ENCODE measurements at regions not wholly inside any gene's neighbourhood (a gene's known extent, or its start where the extent isn't known, plus 50 kb on each side); places are given as distances from the start of the nearest gene placed in this dataset.
"Not testable (repeated sequence)": the region's sequence is repeated elsewhere in the genome, so short reads cannot be mapped to it uniquely, and the experiment has no call there.

DNA sequence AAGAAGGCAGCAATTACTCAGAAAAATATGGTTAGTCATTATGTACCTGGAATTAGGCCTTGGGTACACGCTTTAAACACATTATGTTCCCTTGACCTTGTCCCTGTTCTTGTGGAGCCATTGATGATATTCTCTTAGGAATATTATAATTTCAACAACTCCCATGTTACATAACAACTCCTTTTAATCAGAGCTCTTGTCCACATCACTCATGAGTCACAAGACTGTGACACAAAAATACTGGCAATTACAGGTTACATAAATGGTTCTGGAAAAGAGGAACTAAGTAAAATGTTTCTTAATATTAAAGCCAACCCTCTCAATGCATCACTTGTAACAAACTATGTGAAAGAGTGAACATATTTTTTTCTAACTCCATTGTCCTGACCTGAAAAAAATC is 143.8 kb upstream of the PCLO start:
- no peak for DNase-seq

DNA sequence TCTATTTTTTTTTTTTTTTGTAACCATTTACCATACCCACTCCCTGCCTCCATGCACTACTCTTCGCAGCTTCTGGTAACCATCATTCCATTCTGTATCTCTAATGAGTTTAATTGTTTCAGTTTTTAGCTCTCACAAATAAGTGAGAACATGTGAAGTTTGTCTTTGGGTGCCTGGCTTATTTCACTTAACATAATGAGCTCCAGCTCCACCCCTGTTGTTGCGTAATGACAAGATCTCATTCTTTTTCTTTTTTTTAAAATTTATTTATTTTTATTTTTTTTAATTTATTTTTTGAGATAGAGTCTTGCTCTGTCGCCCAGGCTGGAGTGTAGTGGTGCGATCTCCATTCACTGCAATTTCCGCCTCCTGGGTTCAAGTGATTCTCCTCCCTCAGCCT is 142.3 kb upstream of the PCLO start:
- no peak for DNase-seq

DNA sequence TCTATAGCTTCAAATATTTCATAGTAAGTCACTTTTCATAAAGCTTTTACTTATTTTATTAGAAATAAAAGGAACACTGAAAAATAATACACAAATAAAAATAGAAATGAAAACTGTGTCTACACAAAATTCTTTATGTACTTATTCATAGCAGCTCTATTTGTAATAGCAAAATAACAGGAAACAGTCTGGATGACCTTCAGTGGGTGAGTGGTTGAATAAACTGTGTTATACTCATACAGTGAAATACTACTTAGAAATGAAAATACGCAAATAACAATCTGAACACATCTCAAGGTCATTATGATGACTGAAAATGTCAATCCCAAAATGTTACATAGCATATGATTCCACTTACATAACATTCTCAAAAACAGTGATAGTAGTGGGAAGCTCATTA is 138.7 kb upstream of the PCLO start:
- DNase-seq = peak; percentile 35

DNA sequence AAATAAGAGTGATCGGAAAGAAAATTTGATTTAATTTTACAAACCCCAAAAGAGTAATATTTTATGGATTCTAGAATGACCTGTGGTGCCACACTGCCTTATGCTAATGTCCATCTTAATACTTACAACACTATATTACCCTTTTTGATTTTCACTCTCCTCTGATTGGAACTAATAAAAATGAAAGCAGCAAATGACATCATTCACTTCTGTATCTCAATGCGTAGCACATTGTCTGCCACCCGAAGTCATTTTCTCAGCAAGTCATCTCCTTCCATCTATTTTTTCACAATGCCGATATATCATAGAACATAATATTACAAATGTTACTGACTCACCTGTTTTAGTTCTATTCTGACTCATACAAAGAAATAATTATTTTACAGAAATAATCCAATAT is 127.5 kb upstream of the PCLO start:
- DNase-seq = no peak

DNA sequence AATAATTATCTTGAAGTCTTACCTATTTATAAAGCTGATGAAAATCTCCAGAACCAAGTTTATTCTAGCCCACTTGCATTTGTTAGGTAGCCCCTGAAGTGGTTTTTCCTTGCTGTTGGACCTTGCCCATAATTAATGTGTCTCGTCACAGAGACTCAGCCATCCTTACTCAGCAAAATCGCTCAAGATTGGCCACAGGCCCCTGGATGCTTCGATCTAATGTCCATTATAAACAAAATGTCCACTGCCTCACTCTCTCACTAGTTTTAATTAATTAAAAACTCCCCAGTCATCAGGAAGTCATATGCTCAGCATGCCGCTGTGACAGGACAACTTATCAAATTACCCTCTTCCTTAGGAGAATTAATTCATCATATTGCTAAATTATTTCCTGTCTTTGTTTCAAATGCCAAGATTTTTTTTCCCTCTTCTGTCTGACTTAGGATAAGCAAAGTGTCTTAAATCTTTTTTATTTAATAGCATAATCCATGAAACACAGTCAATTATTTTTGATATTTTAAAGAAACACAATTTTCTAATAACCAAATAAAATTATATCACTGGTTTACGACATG is 126.8 kb upstream of the PCLO start:
- DNase-seq = no peak

DNA sequence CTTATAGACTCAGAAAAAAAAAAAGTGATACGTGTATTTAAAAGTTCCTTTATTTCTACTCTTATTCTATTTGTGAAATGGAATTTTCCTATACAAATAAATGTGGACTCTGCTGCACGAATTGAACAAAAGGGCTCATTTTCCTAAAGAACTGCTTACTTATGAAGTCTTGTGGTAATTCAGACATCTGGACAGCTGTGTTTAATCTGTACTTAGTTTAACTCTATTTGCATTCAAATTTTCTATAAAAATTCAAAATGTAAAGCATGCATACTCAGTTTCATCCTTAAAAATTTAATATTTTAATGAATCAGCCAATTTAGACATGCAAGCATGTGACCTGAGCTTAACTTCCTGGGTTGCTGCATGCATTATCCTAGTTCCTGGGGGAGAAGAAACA is 118.0 kb upstream of the PCLO start:
- DNase-seq = no peak

DNA sequence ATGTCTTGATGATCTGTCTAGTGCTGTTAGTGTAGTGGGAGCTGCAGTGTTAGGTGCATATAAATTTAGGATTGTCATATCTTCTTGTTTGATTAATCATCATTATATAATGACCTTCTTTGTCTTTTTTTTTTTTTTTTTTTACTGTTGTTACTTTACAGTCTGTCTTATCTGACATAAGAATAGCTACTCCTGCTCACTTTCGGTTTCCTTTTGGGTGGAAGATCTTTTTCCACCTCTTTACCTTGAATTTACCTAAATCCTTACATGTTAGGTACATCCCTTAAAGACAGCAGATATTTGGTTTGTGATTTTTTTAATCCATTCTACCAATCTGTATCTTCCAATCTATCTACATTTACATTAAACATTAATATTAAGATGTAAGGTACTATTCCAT is 113.6 kb upstream of the PCLO start:
- DNase-seq = no peak

DNA sequence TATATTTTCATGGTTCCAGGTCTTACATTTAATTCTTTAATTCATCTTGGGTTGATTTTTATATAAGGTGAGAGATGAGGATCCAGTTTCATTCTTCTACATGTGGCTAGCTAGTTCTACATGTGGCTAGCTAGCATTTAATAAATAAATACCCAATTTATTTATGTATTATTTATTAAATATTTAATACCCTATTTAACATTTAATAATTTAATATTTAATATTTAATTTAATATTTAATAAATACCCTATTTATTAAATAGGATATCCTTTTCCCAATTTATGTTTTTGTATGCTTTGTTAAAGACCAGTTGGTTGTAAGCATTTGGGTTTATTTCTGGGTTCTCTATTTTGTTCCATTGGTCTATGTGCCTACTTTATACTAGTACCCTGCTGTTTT is 111.0 kb upstream of the PCLO start:
- DNase-seq = no peak

DNA sequence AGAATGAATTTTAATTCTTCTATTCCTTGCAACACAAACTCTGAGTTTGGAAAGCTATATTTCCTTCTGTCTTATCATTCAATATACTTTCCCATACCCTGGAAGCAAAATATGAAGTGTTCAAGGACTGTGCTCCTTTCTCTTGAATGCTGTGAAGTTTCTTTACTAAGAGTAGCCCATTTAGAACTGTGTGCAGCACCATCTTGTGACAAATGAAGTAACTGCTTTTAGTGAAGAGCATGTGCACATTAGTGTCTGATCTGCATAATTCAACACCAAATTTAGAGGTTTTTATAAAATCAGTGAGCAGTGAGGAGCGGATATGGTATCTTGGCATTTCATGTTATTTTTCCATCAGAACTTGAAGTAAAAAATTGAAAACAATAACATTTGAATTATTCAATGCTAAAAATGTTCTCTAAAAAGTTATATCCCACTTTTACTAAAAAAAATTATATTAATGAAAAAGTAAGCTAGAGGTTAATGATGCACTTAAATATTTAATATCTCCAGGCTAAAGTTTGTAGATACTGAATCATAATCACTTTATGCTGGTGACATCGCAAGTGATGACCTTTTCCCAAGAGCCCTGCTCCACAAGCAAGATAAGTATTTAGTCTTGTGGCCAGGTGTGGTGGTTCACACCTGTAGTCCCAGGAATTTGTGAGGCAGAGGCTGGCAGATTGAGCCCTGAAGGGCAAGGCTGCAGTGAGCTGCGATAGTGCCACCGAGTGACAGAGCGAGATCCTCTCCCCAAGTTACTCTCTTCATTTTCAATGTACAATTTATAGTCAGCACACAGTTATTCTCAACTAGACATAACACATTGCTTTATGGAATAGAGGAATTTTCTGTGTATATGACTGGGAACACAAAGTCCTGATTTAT is 108.8 kb upstream of the PCLO start:
- peak; percentile 30 for DNase-seq

DNA sequence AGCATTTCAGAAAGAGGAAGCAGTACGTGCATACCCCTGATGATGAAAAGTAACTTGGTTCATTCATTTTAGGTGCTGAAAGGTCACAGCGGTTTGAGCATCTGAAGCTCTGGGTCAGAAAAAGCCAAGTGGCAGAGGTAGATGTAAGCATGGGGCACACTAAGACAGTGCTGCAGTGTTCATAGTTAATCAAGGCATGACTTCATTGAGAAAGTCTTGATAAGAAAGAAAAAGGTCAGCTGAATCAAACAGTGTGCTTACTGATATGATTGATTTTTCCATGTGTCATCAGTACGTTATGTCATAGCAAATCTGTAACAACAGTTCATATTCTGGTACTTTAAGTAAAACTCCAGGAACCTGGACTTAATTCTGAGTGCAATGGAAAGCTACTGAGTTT is 107.7 kb upstream of the PCLO start:
- DNase-seq = no peak

DNA sequence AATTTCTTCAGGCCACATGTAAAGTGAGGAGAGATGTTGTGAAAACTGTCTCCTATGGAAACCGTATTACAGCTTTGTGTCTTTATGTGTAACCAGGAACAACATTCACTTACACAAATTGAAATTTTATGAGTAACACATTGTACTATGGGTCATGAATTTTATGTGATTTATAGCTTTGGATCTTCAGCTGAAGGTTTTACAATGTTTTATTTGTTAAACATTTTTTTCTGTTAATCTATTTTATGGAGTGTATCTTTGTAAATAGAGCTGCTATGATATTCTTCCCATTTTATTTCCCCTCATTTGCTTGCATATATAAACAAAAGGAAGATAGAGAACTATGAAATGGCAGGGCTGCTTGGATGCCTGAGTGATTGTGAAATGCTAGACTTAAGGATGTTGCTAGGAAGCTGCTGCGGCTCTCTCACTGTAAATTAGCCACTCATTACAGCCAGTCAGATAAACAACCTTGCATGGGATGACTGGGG is 104.5 kb upstream of the PCLO start:
- DNase-seq = peak; percentile 2

DNA sequence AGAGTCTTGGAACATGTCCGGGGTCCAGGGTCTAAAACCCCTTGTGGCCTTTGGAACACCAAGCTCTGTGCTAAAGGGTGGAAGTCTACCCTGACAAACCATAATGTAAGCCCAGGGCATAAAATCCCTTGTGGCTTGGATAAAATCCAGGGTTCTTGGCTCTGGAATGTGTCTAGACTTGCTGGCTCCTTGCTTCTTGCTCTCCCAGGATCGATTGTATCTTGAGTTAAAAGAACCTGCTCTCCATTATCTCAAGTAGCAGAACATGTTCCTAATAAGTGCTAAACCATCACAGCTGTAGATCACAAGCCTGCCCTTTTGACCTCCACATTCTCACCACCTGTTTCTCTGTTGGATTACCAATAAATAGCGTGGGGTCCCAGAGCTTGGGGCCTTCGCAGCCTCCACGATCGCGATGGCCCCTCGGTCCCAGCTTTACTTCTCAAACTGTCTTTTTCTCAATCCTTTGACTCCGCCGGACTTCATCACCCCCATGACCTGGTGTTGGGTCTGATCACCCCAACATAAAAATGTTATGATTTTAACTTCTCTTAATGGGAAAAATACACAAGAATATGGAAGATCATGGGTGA is 100.9 kb upstream of the PCLO start:
- peak; percentile 53 for DNase-seq

DNA sequence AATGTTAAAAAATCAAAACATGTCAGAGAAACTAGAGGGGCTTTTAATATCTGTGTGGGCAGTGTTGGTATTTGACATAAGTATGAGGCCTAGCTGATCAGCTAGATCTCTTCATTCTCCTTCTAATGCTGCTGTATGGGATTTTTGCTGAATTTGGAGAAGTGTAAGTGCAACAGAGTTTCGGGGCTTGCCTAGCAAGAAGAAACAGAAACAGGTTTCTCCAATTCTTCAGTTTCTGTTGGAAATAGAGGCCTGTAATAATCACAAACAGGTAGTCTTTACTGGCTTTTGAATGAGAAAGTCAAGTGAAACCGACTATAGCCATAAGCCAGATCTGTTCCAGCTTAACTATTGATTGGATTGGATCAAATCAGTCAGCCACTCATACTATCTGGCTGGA is 96.4 kb upstream of the PCLO start:
- DNase-seq = no peak

DNA sequence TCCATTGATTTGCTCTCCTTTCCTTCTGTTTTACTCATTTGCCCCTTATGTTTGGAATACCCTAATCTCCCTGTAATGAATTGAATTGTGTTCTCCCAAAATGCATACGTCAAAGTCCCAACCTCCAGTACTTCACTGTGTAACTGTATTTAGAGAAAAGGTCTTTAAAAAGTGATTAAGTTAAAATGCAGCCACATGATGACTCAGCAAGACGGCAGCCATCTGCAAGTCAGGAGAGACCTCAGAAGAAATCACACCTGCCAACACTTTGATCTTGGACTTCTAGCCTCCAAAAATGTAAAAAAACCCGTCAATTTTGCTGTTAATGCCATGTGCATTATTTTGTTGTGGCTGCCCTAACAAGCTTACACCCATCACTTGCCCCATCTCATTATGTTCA is 85.3 kb upstream of the PCLO start:
- no peak for DNase-seq

DNA sequence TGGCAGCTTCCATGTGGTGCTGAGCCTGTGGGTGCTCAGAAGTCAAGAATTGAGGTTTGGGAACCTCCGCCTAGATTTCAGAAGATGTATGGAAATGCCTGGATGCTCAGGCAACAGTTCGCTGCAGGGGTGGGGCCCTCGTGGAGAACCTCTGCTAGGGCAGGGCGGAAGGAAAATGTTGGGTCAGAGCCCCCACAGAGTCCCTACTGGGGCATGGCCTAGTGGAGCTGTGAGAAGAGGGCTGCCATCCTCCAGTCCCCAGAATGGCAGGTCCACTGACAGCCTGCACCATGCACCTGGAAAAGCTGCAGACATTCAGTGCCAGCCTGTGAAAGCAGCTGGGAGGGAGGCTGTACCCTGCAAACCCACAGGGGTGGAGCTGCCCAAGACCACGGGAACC is 56.5 kb upstream of the PCLO start:
- DNase-seq = not testable (repeated sequence)

DNA sequence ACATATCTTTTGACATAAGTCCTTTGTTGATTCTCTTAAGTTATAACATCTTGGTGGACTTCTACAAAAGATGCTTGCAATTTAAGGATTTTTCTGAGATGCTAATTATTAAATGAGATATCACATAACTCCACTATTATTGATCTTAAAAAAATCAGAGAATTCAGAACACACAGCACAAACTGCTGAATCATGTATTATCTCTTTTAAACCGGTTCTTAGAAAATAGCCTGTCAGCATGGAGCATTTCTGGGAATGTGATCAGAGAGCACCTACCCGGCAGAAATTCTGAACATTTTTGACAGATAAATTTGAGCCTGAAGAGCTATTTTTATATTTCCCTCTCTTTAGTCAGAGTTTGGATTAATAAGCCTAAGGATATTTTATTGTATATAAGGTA is 50.2 kb upstream of the PCLO start:
- no peak for DNase-seq
